Suprapubic skin (tissue), 4 donors: ENCODE measurements at regions not wholly inside any gene's neighbourhood (a gene's known extent, or its start where the extent isn't known, plus 50 kb on each side); places are given as distances from the start of the nearest gene placed in this dataset.

ENCODE experiments used
- DNase-seq, 2 donors: peaks; one replicate each; pipeline ENCODE4 v3.0.0-alpha.2; 2019; ENCODE audit warnings: low spot score in 2 of 2
- H3K27ac ChIP-seq: fragments of 200-600 bp; sonication (generic); one replicate; pipeline ENCODE4 v1.5.1; 2019
- H3K27me3 ChIP-seq: fragments of 200-600 bp; sonication (generic); one replicate; pipeline ENCODE4 v1.5.1; 2019
- H3K36me3 ChIP-seq: fragments of 200-600 bp; sonication (generic); one replicate; pipeline ENCODE4 v1.5.1; 2019
- H3K4me1 ChIP-seq: fragments of 200-600 bp; sonication (generic); one replicate; pipeline ENCODE4 v1.5.1; 2019
- H3K4me3 ChIP-seq: fragments of 200-600 bp; sonication (generic); one replicate; pipeline ENCODE4 v1.5.1; 2019; ENCODE audit warnings: mild to moderate bottlenecking
- H3K9me3 ChIP-seq: fragments of 200-600 bp; sonication (generic); one replicate; pipeline ENCODE4 v1.5.1; 2019
- EP300 ChIP-seq: sonication (generic); formaldehyde crosslinking; IDR thresholded peaks from one replicate; pipeline ENCODE4 v1.6.1; 2017; ENCODE audit warnings: antibody characterized with exemption
- POLR2A ChIP-seq, 2 donors: fragments of 450-650 bp; IDR thresholded peaks; one replicate each; pipeline ENCODE4 v1.6.1; 2017; ENCODE audit warnings: antibody characterized with exemption in 2 of 2, mild to moderate bottlenecking in 2 of 2, moderate library complexity in 2 of 2
- POLR2AphosphoS5 ChIP-seq, 3 donors: sonication (generic); formaldehyde crosslinking; IDR thresholded peaks; one replicate each; pipeline ENCODE4 v1.6.1; 2017; ENCODE audit warnings: antibody characterized with exemption in 3 of 3
- WGBS: methylation state at CpG from one replicate; pipeline ENCODE4 v1.1.5; 2018; 5-methylcytosine and 5-hydroxymethylcytosine counted together
- TF ChIP-seq, protein P1 (sequence below), 2 donors: fragments of 200-600 bp in 1 of 2; fragments of 450-650 bp in 1 of 2; sonication (generic) in 1 of 2; IDR thresholded peaks; one replicate each; pipeline ENCODE4 v1.5.1; 2016 to 2019; ENCODE audit warnings: antibody characterized with exemption in 2 of 2, mild to moderate bottlenecking in 1 of 2, moderate library complexity in 1 of 2

DNA sequence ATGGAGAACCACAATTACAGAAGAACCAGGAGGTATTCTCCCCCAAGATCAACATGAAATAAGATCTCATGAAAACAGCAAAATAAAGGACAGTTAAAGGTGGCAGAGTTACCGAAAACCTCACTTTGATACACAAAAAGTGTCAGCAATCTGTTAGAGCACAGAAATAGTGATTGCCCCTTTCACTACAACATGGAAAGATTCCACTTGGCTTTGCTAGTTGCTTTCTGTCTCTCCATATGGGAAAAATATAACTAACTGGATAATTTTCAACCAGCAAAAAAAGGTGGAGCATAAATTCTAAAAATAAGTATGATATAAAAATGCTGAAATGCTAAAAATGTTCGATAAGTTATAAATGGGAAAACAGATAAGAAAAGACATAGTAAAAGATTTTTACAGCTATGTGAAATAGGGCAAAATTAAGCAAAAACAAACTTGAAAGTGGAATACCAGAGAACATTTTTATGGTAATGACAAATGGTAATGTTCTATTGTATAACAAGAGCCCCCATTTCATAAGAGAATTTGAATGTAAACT lies 90.2 kb downstream of the GPR85 start:
- Histone ChIP-seq H3K27ac (no peak overlapping the region), H3K27me3 (no peaks in the 10 kb centered on the region), H3K4me3 (no peak overlapping the region), H3K36me3 (no peaks in the 10 kb centered on the region), H3K9me3 (no peaks in the 10 kb centered on the region), H3K4me1 (no peaks in the 10 kb centered on the region)
- no peak for DNase-seq
- 63% methylated on average over 2 of the region's 2 CpGs for WGBS
- TF ChIP-seq POLR2AphosphoS5 (IDR thresholded peaks at IDR 0.05) = no peak
- TF ChIP-seq, protein P1, sequence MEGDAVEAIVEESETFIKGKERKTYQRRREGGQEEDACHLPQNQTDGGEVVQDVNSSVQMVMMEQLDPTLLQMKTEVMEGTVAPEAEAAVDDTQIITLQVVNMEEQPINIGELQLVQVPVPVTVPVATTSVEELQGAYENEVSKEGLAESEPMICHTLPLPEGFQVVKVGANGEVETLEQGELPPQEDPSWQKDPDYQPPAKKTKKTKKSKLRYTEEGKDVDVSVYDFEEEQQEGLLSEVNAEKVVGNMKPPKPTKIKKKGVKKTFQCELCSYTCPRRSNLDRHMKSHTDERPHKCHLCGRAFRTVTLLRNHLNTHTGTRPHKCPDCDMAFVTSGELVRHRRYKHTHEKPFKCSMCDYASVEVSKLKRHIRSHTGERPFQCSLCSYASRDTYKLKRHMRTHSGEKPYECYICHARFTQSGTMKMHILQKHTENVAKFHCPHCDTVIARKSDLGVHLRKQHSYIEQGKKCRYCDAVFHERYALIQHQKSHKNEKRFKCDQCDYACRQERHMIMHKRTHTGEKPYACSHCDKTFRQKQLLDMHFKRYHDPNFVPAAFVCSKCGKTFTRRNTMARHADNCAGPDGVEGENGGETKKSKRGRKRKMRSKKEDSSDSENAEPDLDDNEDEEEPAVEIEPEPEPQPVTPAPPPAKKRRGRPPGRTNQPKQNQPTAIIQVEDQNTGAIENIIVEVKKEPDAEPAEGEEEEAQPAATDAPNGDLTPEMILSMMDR (IDR thresholded peaks at IDR 0.05) = no peak
- TF ChIP-seq POLR2A (IDR thresholded peaks at IDR 0.05) = no peak
- no peak for TF ChIP-seq EP300

DNA sequence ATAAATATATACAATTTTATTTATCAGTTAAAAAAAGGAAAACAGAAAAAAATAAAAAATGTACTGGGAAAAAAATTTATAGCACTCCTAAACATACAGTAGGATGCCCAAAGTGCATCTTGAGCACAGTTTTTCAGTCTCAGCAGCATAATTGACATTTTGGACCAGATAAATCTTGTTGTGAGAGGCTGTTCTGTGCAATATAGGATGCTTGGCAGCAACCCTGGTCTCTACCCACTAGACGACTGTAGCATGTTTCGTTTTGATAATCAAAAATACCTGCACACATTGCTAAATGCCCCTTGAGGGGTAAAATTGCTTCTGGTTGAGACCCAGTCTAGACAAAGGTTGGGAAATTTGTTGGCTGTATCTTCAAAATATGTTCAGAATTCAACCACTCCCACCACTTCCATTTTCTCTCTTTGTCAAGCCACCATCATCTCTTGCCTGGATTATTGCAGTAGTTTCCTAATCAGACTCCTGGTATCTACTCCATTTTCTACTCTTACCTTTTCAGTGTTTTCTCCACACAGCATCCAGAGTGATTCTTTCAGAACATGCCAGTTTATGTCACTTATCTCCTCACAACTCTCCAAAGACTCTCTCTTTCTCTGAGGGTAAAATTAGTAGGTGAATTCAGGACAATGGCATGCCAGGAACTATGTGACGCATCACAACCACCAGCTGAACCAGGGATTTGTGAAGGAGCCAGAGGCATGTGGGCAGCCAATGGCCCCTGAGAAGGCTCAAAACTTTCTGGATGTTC lies 91.4 kb downstream of the GPR85 start:
- H3K27me3 ChIP-seq = no peaks in the 10 kb centered on the region
- TF ChIP-seq POLR2A (IDR thresholded peaks at IDR 0.05) = no peak
- TF ChIP-seq, protein P1 (IDR thresholded peaks at IDR 0.05) = no peak
- no peak for TF ChIP-seq EP300
- WGBS = 60% methylated on average over 3 of the region's 3 CpGs
- H3K4me1 ChIP-seq = no peaks in the 10 kb centered on the region
- H3K9me3 ChIP-seq = no peaks in the 10 kb centered on the region
- H3K27ac ChIP-seq = no peak overlapping the region
- H3K36me3 ChIP-seq = no peaks in the 10 kb centered on the region
- DNase-seq = no peak
- H3K4me3 ChIP-seq = no peak overlapping the region

DNA sequence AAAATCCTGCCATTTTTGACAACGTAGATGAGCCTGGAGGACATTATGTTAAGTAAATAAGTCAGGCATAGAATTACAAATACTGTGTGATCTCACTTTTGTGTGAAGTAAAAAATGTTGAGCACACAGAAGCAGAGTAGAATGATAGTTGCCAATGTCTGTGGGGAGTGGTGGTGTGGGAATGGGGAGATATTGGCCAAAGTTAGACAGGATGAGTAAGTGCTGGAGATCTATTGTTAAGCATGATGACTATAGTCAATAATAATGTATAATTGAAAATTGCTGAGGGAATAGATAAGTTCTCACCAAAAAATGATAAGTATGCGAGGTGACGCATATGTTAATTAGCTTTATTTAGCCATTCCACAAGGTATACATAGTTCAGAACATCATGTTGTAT lies 92.0 kb downstream of the GPR85 start:
- TF ChIP-seq EP300 (no peak), POLR2AphosphoS5 (IDR thresholded peaks at IDR 0.05) (no peak), POLR2A (IDR thresholded peaks at IDR 0.05) (no peak)
- TF ChIP-seq, protein P1 (IDR thresholded peaks at IDR 0.05) = no peak
- Histone ChIP-seq H3K4me1 (no peaks in the 10 kb centered on the region), H3K9me3 (no peaks in the 10 kb centered on the region), H3K27me3 (no peaks in the 10 kb centered on the region), H3K36me3 (no peaks in the 10 kb centered on the region), H3K4me3 (no peak overlapping the region), H3K27ac (no peak overlapping the region)
- DNase-seq = no peak
- 92% methylated on average over 3 of the region's 3 CpGs for WGBS

DNA sequence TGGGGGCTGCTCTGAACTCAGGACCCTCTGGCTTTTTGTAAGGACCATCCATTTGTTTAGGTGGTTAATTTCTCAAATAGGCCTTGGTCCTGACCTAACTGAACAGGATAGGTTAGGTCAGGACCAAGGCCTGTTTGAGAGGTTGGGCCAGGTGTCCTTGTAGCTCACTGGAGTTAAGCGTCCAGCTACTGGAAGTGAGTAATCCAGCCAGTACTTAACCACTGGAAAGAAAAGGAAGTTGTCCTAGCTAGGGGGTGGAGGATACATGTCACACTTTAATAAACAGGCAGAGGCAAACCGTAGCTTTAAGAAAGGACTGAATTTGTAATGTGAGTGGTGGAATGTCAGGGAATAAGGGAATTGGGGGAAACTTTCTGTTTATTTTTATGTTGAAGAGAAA lies 96.0 kb downstream of the GPR85 start:
- WGBS = 69% methylated on average over 2 of the region's 2 CpGs
- DNase-seq = no peak
- H3K4me1 ChIP-seq = no peaks in the 10 kb centered on the region
- no peaks in the 10 kb centered on the region for H3K27me3 ChIP-seq
- TF ChIP-seq POLR2AphosphoS5 (IDR thresholded peaks at IDR 0.05) (no peak), POLR2A (IDR thresholded peaks at IDR 0.05) (no peak), EP300 (no peak)
- TF ChIP-seq, protein P1 (IDR thresholded peaks at IDR 0.05) = no peak
- no peaks in the 10 kb centered on the region for H3K9me3 ChIP-seq
- no peak overlapping the region for H3K27ac ChIP-seq
- no peaks in the 10 kb centered on the region for H3K36me3 ChIP-seq
- H3K4me3 ChIP-seq = no peak overlapping the region

DNA sequence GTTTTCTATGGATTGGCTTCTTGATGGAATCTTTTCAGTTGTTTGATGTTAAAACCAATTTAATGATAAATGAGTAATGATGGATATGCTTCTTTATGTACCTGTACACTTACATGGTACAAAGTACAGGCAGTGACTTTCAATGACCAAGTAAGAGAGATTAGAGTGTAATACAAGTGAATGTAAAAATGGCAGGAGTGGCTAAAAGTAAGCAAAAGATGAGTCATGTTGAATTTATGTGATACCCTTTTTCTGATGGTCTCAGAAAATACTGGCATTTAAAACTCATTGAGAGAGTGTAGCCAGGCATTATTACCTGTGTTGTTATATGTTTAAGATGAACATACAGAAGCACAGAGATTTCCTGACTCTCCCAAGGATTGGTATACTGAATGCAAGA lies 97.1 kb downstream of the GPR85 start:
- Histone ChIP-seq H3K4me1 (no peaks in the 10 kb centered on the region), H3K9me3 (no peaks in the 10 kb centered on the region), H3K27ac (no peak overlapping the region), H3K27me3 (no peaks in the 10 kb centered on the region), H3K36me3 (no peaks in the 10 kb centered on the region), H3K4me3 (no peak overlapping the region)
- TF ChIP-seq POLR2AphosphoS5 (IDR thresholded peaks at IDR 0.05) (no peak), POLR2A (IDR thresholded peaks at IDR 0.05) (no peak), EP300 (no peak)
- TF ChIP-seq, protein P1 (IDR thresholded peaks at IDR 0.05) = no peak
- no peak for DNase-seq
